ENCODE measurements at regions not wholly inside any gene's neighbourhood (a gene's known extent, or its start where the extent isn't known, plus 50 kb on each side); places are given as distances from the start of the nearest gene placed in this dataset.

- H3K27me3 Mint-ChIP-seq (ENCODE audit: insufficient read depth, low read depth) = peaks cover 2% of the 10 kb centered on the region
These were observed 453.4 kb downstream of the TLE4 start for GRCh38 chr9:80025131-80025530.

GRCh38 chr9:80020530-80020929 is 448.8 kb downstream of the TLE4 start:
- no peaks in the 10 kb centered on the region for H3K36me3 Mint-ChIP-seq
- H3K4me3 Mint-ChIP-seq = no peak overlapping the region
- Histone ChIP-seq H3K4me3 (no peak overlapping the region), H3K4me2 (no peak overlapping the region), H3K79me2 (ENCODE audit: low read depth) (no peaks in the 10 kb centered on the region), H3K27me3 (no peaks in the 10 kb centered on the region), H2AFZ (replicated peaks) (no peak overlapping the region), H3F3A (ENCODE audit: low read depth) (no peaks in the 10 kb centered on the region), H3K36me3 (no peaks in the 10 kb centered on the region), H4K20me1 (ENCODE audit: low read depth) (no peaks in the 10 kb centered on the region), H3K27ac (no peak overlapping the region), H3K9me3 (ENCODE audit: low read depth) (no peaks in the 10 kb centered on the region), H3K4me1 (no peaks in the 10 kb centered on the region), H3K9ac (no peak overlapping the region)
- H3K27me3 Mint-ChIP-seq (ENCODE audit: insufficient read depth, low read depth) = peaks cover 2% of the 10 kb centered on the region
- H3K27ac Mint-ChIP-seq = no peak overlapping the region
- no peak for DNase-seq (ENCODE audit: low spot score)
- no peak for TF ChIP-seq EZH2 (IDR thresholded peaks at IDR 0.05)
- no peak for TF ChIP-seq CTCF (IDR thresholded peaks at IDR 0.05)
- TF ChIP-seq EZH2phosphoT487 (IDR thresholded peaks at IDR 0.05) = no peak
- no peaks in the 10 kb centered on the region for H3K4me1 Mint-ChIP-seq
- H3K9me3 Mint-ChIP-seq = peaks cover 6% of the 10 kb centered on the region

More at GRCh38 chr9:80025131-80025530, 453.4 kb downstream of the TLE4 start:
- H4K20me1 ChIP-seq (ENCODE audit: low read depth) = no peaks in the 10 kb centered on the region
- H3K27ac ChIP-seq = no peak overlapping the region
- H3K27me3 ChIP-seq = no peaks in the 10 kb centered on the region
- Mint-ChIP-seq H3K27ac (no peak overlapping the region), H3K9me3 (peaks cover 11% of the 10 kb centered on the region), H3K4me1 (peaks cover 10% of the 10 kb centered on the region), H3K4me3 (no peak overlapping the region), H3K36me3 (no peaks in the 10 kb centered on the region)
- no peaks in the 10 kb centered on the region for H3K9me3 ChIP-seq (ENCODE audit: low read depth)
- H3K4me1 ChIP-seq = peaks cover 7% of the 10 kb centered on the region
- no peak overlapping the region for H3K4me2 ChIP-seq
- TF ChIP-seq EZH2 (IDR thresholded peaks at IDR 0.05) (no peak), CTCF (IDR thresholded peaks at IDR 0.05) (no peak), EZH2phosphoT487 (IDR thresholded peaks at IDR 0.05) (no peak)
- no peaks in the 10 kb centered on the region for H3F3A ChIP-seq (ENCODE audit: low read depth)
- DNase-seq (ENCODE audit: low spot score) = no peak
- H3K9ac ChIP-seq = no peak overlapping the region
- H3K4me3 ChIP-seq = no peak overlapping the region
- no peaks in the 10 kb centered on the region for H3K79me2 ChIP-seq (ENCODE audit: low read depth)
- no peak overlapping the region for H2AFZ ChIP-seq (replicated peaks)
- no peaks in the 10 kb centered on the region for H3K36me3 ChIP-seq

GRCh38 chr9:80020056-80020455 is 448.3 kb downstream of the TLE4 start:
- Histone ChIP-seq H3K4me2 (no peak overlapping the region), H3K27ac (no peak overlapping the region), H3F3A (ENCODE audit: low read depth) (no peaks in the 10 kb centered on the region), H3K36me3 (no peaks in the 10 kb centered on the region), H3K9ac (no peak overlapping the region), H3K9me3 (ENCODE audit: low read depth) (no peaks in the 10 kb centered on the region), H4K20me1 (ENCODE audit: low read depth) (no peaks in the 10 kb centered on the region), H3K27me3 (no peaks in the 10 kb centered on the region), H2AFZ (replicated peaks) (no peak overlapping the region), H3K79me2 (ENCODE audit: low read depth) (no peaks in the 10 kb centered on the region), H3K4me1 (no peaks in the 10 kb centered on the region), H3K4me3 (no peak overlapping the region)
- Mint-ChIP-seq H3K9me3 (peaks cover 3% of the 10 kb centered on the region), H3K4me1 (no peaks in the 10 kb centered on the region), H3K4me3 (no peak overlapping the region), H3K27me3 (ENCODE audit: insufficient read depth, low read depth) (peaks cover 2% of the 10 kb centered on the region), H3K36me3 (no peaks in the 10 kb centered on the region), H3K27ac (no peak overlapping the region)
- no peak for TF ChIP-seq EZH2phosphoT487 (IDR thresholded peaks at IDR 0.05)
- TF ChIP-seq CTCF (IDR thresholded peaks at IDR 0.05) = no peak
- no peak for TF ChIP-seq EZH2 (IDR thresholded peaks at IDR 0.05)
- DNase-seq (ENCODE audit: low spot score) = no peak

Data from neural progenitor cell (in vitro differentiated cells).